GM23338 (cell line): ENCODE measurements at regions not wholly inside any gene's neighbourhood (a gene's known extent, or its start where the extent isn't known, plus 50 kb on each side); places are given as distances from the start of the nearest gene placed in this dataset.

Experiments
- ATAC-seq: fragments of 200-7000 bp; cut with Tn5 transposase; 3 replicates; pipeline ENCODE4 v1.9.1; 2020
- DNase-seq: peaks from one replicate; pipeline ENCODE4 v3.0.0-alpha.2; 2015; ENCODE audit warnings: low spot score
- H2AFZ ChIP-seq: fragments of 200-600 bp; sonication (generic); 2 replicates; pipeline ENCODE4 v1.8.0; 2016; ENCODE audit warnings: antibody characterized with exemption, mild to moderate bottlenecking, moderate library complexity
- H3F3A ChIP-seq: fragments of 200-600 bp; sonication (generic); replicated peaks from 2 replicates; pipeline ENCODE4 v1.8.0; 2017; ENCODE audit warnings: antibody characterized with exemption, mixed run types, low read depth
- H3K27ac ChIP-seq: fragments of 200-600 bp; sonication (generic); 2 replicates; pipeline ENCODE4 v1.6.1; 2016; ENCODE audit warnings: low read depth
- H3K27me3 ChIP-seq: fragments of 200-600 bp; sonication (generic); 2 replicates; pipeline ENCODE4 v1.8.0; 2016; ENCODE audit warnings: mild to moderate bottlenecking, mixed run types, moderate library complexity; ENCODE audit not compliant: insufficient read depth
- H3K36me3 ChIP-seq: fragments of 200-600 bp; sonication (generic); 2 replicates; pipeline ENCODE4 v1.8.0; 2016; ENCODE audit warnings: mild to moderate bottlenecking; ENCODE audit not compliant: insufficient read depth
- H3K4me1 ChIP-seq: fragments of 200-600 bp; sonication (generic); 2 replicates; pipeline ENCODE4 v1.8.0; 2016; ENCODE audit warnings: mild to moderate bottlenecking, moderate library complexity; ENCODE audit not compliant: insufficient read depth
- H3K4me2 ChIP-seq: fragments of 200-600 bp; sonication (generic); 2 replicates; pipeline ENCODE4 v1.7.1; 2017; ENCODE audit warnings: mixed run types
- H3K4me3 ChIP-seq: fragments of 200-600 bp; sonication (generic); 2 replicates; pipeline ENCODE4 v1.6.1; 2016; ENCODE audit warnings: mixed run types
- H3K79me2 ChIP-seq: fragments of 200-600 bp; sonication (generic); replicated peaks from 2 replicates; pipeline ENCODE4 v1.8.0; 2017; ENCODE audit warnings: mild to moderate bottlenecking; ENCODE audit not compliant: insufficient read depth
- H3K9me2 ChIP-seq: fragments of 200-600 bp; sonication (generic); 2 replicates; pipeline ENCODE4 v1.8.0; 2017; ENCODE audit not compliant: insufficient read depth
- H4K20me1 ChIP-seq: fragments of 200-600 bp; sonication (generic); replicated peaks from 2 replicates; pipeline ENCODE4 v1.8.0; 2017; ENCODE audit warnings: mild to moderate bottlenecking; ENCODE audit not compliant: insufficient read depth
- H3K27ac Mint-ChIP-seq: 2 replicates; pipeline ENCODE4 v1.8.0; 2020; ENCODE audit warnings: inconsistent platforms, mild to moderate bottlenecking, moderate library complexity, mixed read lengths
- H3K27me3 Mint-ChIP-seq: 3 replicates; pipeline ENCODE4 v1.8.0; 2022; ENCODE audit warnings: low read depth, mild to moderate bottlenecking, moderate library complexity, mixed read lengths, inconsistent platforms; ENCODE audit not compliant: insufficient read depth, poor library complexity
- H3K36me3 Mint-ChIP-seq: 3 replicates; pipeline ENCODE4 v1.8.0; 2021; ENCODE audit warnings: low read depth, mild to moderate bottlenecking, inconsistent platforms, moderate library complexity, mixed read lengths
- H3K4me1 Mint-ChIP-seq: 3 replicates; pipeline ENCODE4 v1.8.0; 2020; ENCODE audit warnings: mild to moderate bottlenecking, inconsistent platforms, mixed read lengths
- H3K4me3 Mint-ChIP-seq: 3 replicates; pipeline ENCODE4 v1.8.0; 2021; ENCODE audit warnings: moderate library complexity, mild to moderate bottlenecking, inconsistent platforms, mixed read lengths
- H3K9me3 Mint-ChIP-seq: 3 replicates; pipeline ENCODE4 v1.8.0; 2020; ENCODE audit warnings: moderate library complexity, mild to moderate bottlenecking, inconsistent platforms, mixed read lengths
- CTCF ChIP-seq, 2 experiments: fragments of 200-600 bp in 1 of 2; sonication (generic) in 1 of 2; conservative IDR thresholded peaks; 2 replicates each; pipeline versions ENCODE4 v1.5.1 to v1.6.1; 2016 to 2017; ENCODE audit warnings: antibody characterized with exemption in 2 of 2, low read depth in 2 of 2, mild to moderate bottlenecking in 2 of 2, moderate library complexity in 1 of 2
- EZH2 ChIP-seq: fragments of 200-600 bp; sonication (generic); IDR thresholded peaks from one replicate; pipeline ENCODE4 v1.8.0; 2017; ENCODE audit warnings: antibody characterized with exemption, mild to moderate bottlenecking, low read depth; ENCODE audit not compliant: unreplicated experiment
- EZH2phosphoT487 ChIP-seq: fragments of 200-600 bp; sonication (generic); IDR thresholded peaks from one replicate; pipeline ENCODE4 v1.8.1; 2018; ENCODE audit warnings: antibody characterized with exemption; ENCODE audit not compliant: unreplicated experiment
- JUNB ChIP-seq: IDR thresholded peaks from one replicate; pipeline ENCODE4 v1.6.1; 2016; ENCODE audit warnings: antibody characterized with exemption; ENCODE audit not compliant: unreplicated experiment
- NANOG ChIP-seq: IDR thresholded peaks from 2 replicates; pipeline ENCODE4 v1.6.1; 2016; ENCODE audit warnings: antibody characterized with exemption, borderline replicate concordance
- POLR2AphosphoS5 ChIP-seq: IDR thresholded peaks from 2 replicates; pipeline ENCODE4 v1.6.1; 2016; ENCODE audit warnings: antibody characterized with exemption, low read depth
- REST ChIP-seq: IDR thresholded peaks from one replicate; pipeline ENCODE4 v1.6.1; 2018; ENCODE audit warnings: antibody characterized with exemption; ENCODE audit not compliant: unreplicated experiment
- STAT1 ChIP-seq: IDR thresholded peaks from one replicate; pipeline ENCODE4 v1.6.1; 2016; ENCODE audit warnings: antibody characterized with exemption; ENCODE audit not compliant: unreplicated experiment
- ZNF331 ChIP-seq: fragments of 250-450 bp; sonication (Bioruptor Pico); IDR thresholded peaks from 2 replicates; pipeline ENCODE4 v1.5.0; 2020; ENCODE audit warnings: low read depth, mild to moderate bottlenecking, moderate library complexity
- ZNF462 ChIP-seq: fragments of 250-450 bp; sonication (Bioruptor Pico); IDR thresholded peaks from 2 replicates; pipeline ENCODE4 v1.5.0; 2020; ENCODE audit warnings: mild to moderate bottlenecking, moderate library complexity

GRCh38 chr2:65864619-65865018 is 432.2 kb upstream of the SPRED2 start:
- Mint-ChIP-seq H3K4me3 (no peak overlapping the region), H3K27ac (no peak overlapping the region), H3K9me3 (no peaks in the 10 kb centered on the region), H3K36me3 (no peaks in the 10 kb centered on the region), H3K4me1 (peaks cover 6% of the 10 kb centered on the region), H3K27me3 (no peaks in the 10 kb centered on the region)
- H3K36me3 ChIP-seq, result no peaks in the 10 kb centered on the region
- no peaks in the 10 kb centered on the region for H3F3A ChIP-seq
- H3K4me1 ChIP-seq, result peaks cover 8% of the 10 kb centered on the region
- no peak for ATAC-seq
- H2AFZ ChIP-seq, result no peak overlapping the region
- no peak for TF ChIP-seq CTCF (conservative IDR thresholded peaks at IDR 0.05; ENCODE audit: low read depth in 2 of 2)
- TF ChIP-seq ZNF331 (CRISPR knock-in tag), result no peak
- no peak for TF ChIP-seq POLR2AphosphoS5
- TF ChIP-seq EZH2, result no peak
- TF ChIP-seq STAT1, result no peak
- TF ChIP-seq REST, result no peak
- no peak for TF ChIP-seq NANOG
- TF ChIP-seq JUNB, result no peak
- no peak for TF ChIP-seq ZNF462 (CRISPR knock-in tag)
- TF ChIP-seq EZH2phosphoT487, result no peak
- no peaks in the 10 kb centered on the region for H3K79me2 ChIP-seq
- H3K9me2 ChIP-seq, result no peaks in the 10 kb centered on the region
- H3K4me2 ChIP-seq, result no peak overlapping the region
- H4K20me1 ChIP-seq, result no peaks in the 10 kb centered on the region
- no peak overlapping the region for H3K4me3 ChIP-seq
- no peak for DNase-seq
- no peak overlapping the region for H3K27ac ChIP-seq
- H3K27me3 ChIP-seq, result no peaks in the 10 kb centered on the region
